Panc1 (cell line): ENCODE measurements at regions not wholly inside any gene's neighbourhood (a gene's known extent, or its start where the extent isn't known, plus 50 kb on each side); places are given as distances from the start of the nearest gene placed in this dataset.

Experiments used
- ATAC-seq: fragments of 200-7000 bp; cut with Tn5 transposase; 2 replicates; pipeline ENCODE4 v1.9.1; 2020; ENCODE audit warnings: mild to moderate bottlenecking, moderate library complexity
- BruUV-seq: library from RNA; stranded (reverse); fragments of 400-500 nt; replicated peaks from 2 replicates; lab custom pipeline; 2021; lab: Mats Ljungman, UMichigan
- CTCF ChIA-PET: fragments of 300-600 bp; sonication (Branson Sonifier 250); formaldehyde crosslinking; loops from one replicate; lab custom pipeline; 2022; ENCODE audit warnings: antibody characterized with exemption; lab: Charles Lee
- POLR2A ChIA-PET: fragments of 300-600 bp; sonication (Branson Sonifier 250); formaldehyde crosslinking; loops from one replicate; lab custom pipeline; 2022; ENCODE audit warnings: antibody characterized with exemption; lab: Charles Lee
- DNase-seq: peaks from one replicate; pipeline ENCODE4 v3.0.0-alpha.2; 2010; ENCODE audit warnings: low read depth, low spot score
- H3K27ac ChIP-seq: 2 replicates; pipeline ENCODE4 v1.5.1; 2011; ENCODE audit warnings: mild to moderate bottlenecking, low read length, inconsistent platforms
- H3K27me3 ChIP-seq: fragments of 200-500 bp; sonication (Bioruptor generic); 2 replicates; pipeline ENCODE4 v1.6.0; 2014; ENCODE audit warnings: low read length, inconsistent platforms; ENCODE audit not compliant: control insufficient read depth, insufficient read depth
- H3K36me3 ChIP-seq: fragments of 200-500 bp; sonication (Bioruptor generic); 2 replicates; pipeline ENCODE4 v1.5.1; 2014; ENCODE audit warnings: inconsistent platforms, mild to moderate bottlenecking, low read length, moderate library complexity; ENCODE audit not compliant: control insufficient read depth, insufficient read depth
- H3K4me1 ChIP-seq: 2 replicates; pipeline ENCODE4 v1.5.1; 2011; ENCODE audit warnings: inconsistent platforms, mild to moderate bottlenecking, low read length, moderate library complexity; ENCODE audit not compliant: control insufficient read depth, insufficient read depth
- H3K4me3 ChIP-seq, 2 experiments: 2 replicates each; pipeline ENCODE4 v1.5.1; 2011 to 2012; ENCODE audit warnings: low read depth in 2 of 2, low read length in 2 of 2, mild to moderate bottlenecking in 2 of 2, inconsistent platforms in 1 of 2, moderate library complexity in 1 of 2
- H3K9me3 ChIP-seq: fragments of 200-500 bp; sonication (Bioruptor generic); 2 replicates; pipeline ENCODE4 v1.5.1; 2014; ENCODE audit warnings: low read depth, mild to moderate bottlenecking, inconsistent platforms, low read length, moderate library complexity; ENCODE audit not compliant: control insufficient read depth, insufficient read depth
- POLR2AphosphoS5 ChIP-seq: IDR thresholded peaks from 2 replicates; pipeline ENCODE4 v1.6.1; 2012; ENCODE audit warnings: mild to moderate bottlenecking, low read depth, low read length, moderate library complexity
- SIN3A ChIP-seq: IDR thresholded peaks from 2 replicates; pipeline ENCODE4 v1.6.1; 2012; ENCODE audit warnings: low read depth, mild to moderate bottlenecking, low read length, moderate library complexity, borderline replicate concordance; ENCODE audit not compliant: insufficient read depth
- TCF7L2 ChIP-seq: IDR thresholded peaks from 2 replicates; pipeline ENCODE4 v1.6.1; 2011; ENCODE audit warnings: mild to moderate bottlenecking, low read depth, low read length, inconsistent platforms
- in situ Hi-C: cut with HindIII; loops from 2 replicates; pipeline ENCODE4 v1.10.0; 2016; ENCODE audit warnings: low sequenced_read_pairs, low pct_unique_long_range_greater_than_20kb
- intact Hi-C: fragments of 100-400 bp; cut with micrococcal nuclease; formaldehyde crosslinking; loops from one replicate; pipeline ENCODE4 v1.10.0; 2022; ENCODE audit not compliant: unreplicated experiment
- TF ChIP-seq, protein P1 (sequence below): fragments of 450-650 bp; IDR thresholded peaks from 2 replicates; pipeline ENCODE4 v1.5.1; 2017; ENCODE audit warnings: mild to moderate bottlenecking
- TF ChIP-seq, protein P2 (sequence below), 2 experiments: IDR thresholded peaks; 2 replicates each; pipeline ENCODE4 v1.6.1; 2011 to 2012; ENCODE audit warnings: low read depth in 2 of 2, control low read depth in 1 of 2, low read length in 1 of 2, mild to moderate bottlenecking in 1 of 2, moderate library complexity in 1 of 2; ENCODE audit not compliant: insufficient read depth in 1 of 2

DNA sequence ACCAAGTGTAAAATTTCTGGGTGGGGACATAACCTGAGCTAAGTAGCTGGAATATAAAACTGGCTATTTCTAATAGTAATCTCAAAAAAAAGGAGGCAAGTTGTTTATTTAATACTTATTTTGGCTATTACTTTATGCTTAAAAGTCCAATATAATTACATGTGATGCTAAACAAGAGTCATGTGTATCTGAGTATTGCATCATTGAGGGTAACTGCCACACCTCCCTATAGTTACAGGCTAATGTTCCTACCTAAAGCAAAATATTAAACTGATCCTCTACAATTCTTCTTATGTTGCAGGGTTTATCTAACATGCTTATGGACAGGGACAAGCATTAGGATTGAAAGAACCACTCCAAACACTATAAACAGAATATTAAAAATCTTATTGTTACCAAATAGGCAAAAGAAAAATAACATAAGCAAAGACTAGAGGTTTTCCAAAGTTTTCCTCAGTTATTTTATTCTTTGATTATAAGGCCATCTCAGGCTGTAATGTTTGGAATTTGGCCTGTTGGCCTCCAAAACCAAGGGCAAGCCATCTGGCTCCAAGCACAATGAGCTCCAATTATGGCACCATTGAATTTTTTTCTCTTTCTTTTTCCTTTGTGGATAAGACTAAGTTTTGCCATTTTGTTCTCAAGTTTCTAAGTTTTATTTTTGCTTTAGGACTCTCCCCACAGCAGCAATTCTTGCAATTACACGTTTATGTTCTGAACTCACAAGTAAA is 75.8 kb upstream of the ABI3BP start:
- no peak overlapping the region for H3K27ac ChIP-seq
- no peaks in the 10 kb centered on the region for H3K4me1 ChIP-seq
- ATAC-seq (no peak), DNase-seq (no peak)
- TF ChIP-seq SIN3A, result no peak
- no peak for TF ChIP-seq POLR2AphosphoS5
- TF ChIP-seq, protein P1, sequence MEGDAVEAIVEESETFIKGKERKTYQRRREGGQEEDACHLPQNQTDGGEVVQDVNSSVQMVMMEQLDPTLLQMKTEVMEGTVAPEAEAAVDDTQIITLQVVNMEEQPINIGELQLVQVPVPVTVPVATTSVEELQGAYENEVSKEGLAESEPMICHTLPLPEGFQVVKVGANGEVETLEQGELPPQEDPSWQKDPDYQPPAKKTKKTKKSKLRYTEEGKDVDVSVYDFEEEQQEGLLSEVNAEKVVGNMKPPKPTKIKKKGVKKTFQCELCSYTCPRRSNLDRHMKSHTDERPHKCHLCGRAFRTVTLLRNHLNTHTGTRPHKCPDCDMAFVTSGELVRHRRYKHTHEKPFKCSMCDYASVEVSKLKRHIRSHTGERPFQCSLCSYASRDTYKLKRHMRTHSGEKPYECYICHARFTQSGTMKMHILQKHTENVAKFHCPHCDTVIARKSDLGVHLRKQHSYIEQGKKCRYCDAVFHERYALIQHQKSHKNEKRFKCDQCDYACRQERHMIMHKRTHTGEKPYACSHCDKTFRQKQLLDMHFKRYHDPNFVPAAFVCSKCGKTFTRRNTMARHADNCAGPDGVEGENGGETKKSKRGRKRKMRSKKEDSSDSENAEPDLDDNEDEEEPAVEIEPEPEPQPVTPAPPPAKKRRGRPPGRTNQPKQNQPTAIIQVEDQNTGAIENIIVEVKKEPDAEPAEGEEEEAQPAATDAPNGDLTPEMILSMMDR, result no peak
- no peak for TF ChIP-seq TCF7L2
- TF ChIP-seq, protein P2, sequence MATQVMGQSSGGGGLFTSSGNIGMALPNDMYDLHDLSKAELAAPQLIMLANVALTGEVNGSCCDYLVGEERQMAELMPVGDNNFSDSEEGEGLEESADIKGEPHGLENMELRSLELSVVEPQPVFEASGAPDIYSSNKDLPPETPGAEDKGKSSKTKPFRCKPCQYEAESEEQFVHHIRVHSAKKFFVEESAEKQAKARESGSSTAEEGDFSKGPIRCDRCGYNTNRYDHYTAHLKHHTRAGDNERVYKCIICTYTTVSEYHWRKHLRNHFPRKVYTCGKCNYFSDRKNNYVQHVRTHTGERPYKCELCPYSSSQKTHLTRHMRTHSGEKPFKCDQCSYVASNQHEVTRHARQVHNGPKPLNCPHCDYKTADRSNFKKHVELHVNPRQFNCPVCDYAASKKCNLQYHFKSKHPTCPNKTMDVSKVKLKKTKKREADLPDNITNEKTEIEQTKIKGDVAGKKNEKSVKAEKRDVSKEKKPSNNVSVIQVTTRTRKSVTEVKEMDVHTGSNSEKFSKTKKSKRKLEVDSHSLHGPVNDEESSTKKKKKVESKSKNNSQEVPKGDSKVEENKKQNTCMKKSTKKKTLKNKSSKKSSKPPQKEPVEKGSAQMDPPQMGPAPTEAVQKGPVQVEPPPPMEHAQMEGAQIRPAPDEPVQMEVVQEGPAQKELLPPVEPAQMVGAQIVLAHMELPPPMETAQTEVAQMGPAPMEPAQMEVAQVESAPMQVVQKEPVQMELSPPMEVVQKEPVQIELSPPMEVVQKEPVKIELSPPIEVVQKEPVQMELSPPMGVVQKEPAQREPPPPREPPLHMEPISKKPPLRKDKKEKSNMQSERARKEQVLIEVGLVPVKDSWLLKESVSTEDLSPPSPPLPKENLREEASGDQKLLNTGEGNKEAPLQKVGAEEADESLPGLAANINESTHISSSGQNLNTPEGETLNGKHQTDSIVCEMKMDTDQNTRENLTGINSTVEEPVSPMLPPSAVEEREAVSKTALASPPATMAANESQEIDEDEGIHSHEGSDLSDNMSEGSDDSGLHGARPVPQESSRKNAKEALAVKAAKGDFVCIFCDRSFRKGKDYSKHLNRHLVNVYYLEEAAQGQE (IDR thresholded peaks at IDR 0.05; ENCODE audit: insufficient read depth in 1 of 2, low read depth in 2 of 2, low read length in 1 of 2), result no peak
- in situ Hi-C loops (no loop called here), intact Hi-C loops (no loop called here)
- BruUV-seq, result no TSS peak
- no peaks in the 10 kb centered on the region for H3K36me3 ChIP-seq
- ChIA-PET POLR2A (interaction anchor here (0.6 kb wide), 1 partner anchor 38 kb away, joined by 3 read pairs; no protein-coding TSS in a partner anchor), CTCF (no interaction called here)
- no peaks in the 10 kb centered on the region for H3K9me3 ChIP-seq
- no peaks in the 10 kb centered on the region for H3K27me3 ChIP-seq
- H3K4me3 ChIP-seq, result no peak overlapping the region

DNA sequence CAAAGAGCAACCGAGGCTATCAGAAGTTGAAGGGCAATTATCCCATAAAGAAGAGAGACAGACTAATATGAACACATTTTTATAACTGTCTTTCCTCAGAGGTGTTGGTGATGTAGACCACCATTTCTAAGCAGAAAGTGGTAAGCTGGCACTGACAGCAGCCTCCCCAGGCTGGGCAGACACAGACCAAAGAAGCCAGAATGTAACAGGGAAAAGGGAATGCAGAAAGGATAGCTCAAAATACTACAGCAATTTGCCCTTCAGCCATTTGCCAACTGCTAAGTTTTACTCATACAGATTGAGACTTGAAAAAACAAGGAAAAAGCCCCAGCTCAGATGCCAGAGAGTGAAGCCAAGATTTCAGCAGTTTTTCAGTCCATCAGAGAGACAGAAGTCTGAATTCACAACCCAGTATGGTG is 73.5 kb upstream of the ABI3BP start:
- H3K4me1 ChIP-seq, result no peaks in the 10 kb centered on the region
- BruUV-seq, result no TSS peak
- POLR2A ChIA-PET, result no interaction called here
- H3K36me3 ChIP-seq, result no peaks in the 10 kb centered on the region
- ATAC-seq (no peak), DNase-seq (no peak)
- H3K27ac ChIP-seq, result no peak overlapping the region
- H3K4me3 ChIP-seq, result no peak overlapping the region
- CTCF ChIA-PET, result no interaction called here
- in situ Hi-C loops (no loop called here), intact Hi-C loops (no loop called here)
- H3K9me3 ChIP-seq, result 0 out of 2 replicates have a peak, but pooled peaks cover 2% of the 10 kb centered on the region
- no peak for TF ChIP-seq SIN3A
- no peak for TF ChIP-seq POLR2AphosphoS5
- TF ChIP-seq, protein P2 (IDR thresholded peaks at IDR 0.05; ENCODE audit: insufficient read depth in 1 of 2, low read depth in 2 of 2, low read length in 1 of 2), result no peak
- TF ChIP-seq TCF7L2, result no peak
- TF ChIP-seq, protein P1, result no peak
- no peaks in the 10 kb centered on the region for H3K27me3 ChIP-seq
